ENCODE measurements at regions not wholly inside any gene's neighbourhood (a gene's known extent, or its start where the extent isn't known, plus 50 kb on each side); places are given as distances from the start of the nearest gene placed in this dataset.

DNA sequence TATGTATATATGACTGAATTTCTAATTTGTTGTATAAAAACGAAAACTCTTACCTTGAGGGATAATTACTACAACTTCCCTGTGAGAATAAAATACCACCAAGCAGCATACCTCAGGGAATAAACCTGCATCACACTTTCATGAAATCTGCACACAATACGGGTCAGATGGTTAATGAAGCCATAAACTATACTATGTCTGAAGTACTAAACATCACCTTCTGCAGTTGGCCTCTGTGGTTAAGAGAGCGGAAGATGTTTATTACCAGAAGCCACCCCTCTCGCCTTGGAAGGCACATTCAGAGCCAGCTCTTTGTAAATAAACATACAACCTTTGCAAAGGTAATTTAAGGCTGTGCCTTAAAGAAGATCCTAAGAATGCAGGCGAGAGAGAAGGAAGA lies 462.1 kb upstream of the NR2F2 start:
- TF ChIP-seq, protein P1, sequence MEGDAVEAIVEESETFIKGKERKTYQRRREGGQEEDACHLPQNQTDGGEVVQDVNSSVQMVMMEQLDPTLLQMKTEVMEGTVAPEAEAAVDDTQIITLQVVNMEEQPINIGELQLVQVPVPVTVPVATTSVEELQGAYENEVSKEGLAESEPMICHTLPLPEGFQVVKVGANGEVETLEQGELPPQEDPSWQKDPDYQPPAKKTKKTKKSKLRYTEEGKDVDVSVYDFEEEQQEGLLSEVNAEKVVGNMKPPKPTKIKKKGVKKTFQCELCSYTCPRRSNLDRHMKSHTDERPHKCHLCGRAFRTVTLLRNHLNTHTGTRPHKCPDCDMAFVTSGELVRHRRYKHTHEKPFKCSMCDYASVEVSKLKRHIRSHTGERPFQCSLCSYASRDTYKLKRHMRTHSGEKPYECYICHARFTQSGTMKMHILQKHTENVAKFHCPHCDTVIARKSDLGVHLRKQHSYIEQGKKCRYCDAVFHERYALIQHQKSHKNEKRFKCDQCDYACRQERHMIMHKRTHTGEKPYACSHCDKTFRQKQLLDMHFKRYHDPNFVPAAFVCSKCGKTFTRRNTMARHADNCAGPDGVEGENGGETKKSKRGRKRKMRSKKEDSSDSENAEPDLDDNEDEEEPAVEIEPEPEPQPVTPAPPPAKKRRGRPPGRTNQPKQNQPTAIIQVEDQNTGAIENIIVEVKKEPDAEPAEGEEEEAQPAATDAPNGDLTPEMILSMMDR (optimal IDR thresholded peaks at IDR 0.05 in 1 of 3, IDR thresholded peaks at IDR 0.05 in 1 of 3, conservative IDR thresholded peaks at IDR 0.05 in 1 of 3; ENCODE audit: extremely low read depth in 1 of 3, insufficient read depth in 2 of 3, low read length in 3 of 3) = no peak
- TF ChIP-seq EZH2 (IDR thresholded peaks at IDR 0.05; ENCODE audit: low read length) = no peak

All from keratinocyte (primary cell).